DOHH2 (cell line): ENCODE measurements at regions not wholly inside any gene's neighbourhood (a gene's known extent, or its start where the extent isn't known, plus 50 kb on each side); places are given as distances from the start of the nearest gene placed in this dataset.

Experiments used
- H3F3A ChIP-seq: fragments of 200-600 bp; sonication (generic), shearing (Covaris generic); 2 replicates; pipeline ENCODE4 v1.6.0; 2016; ENCODE audit warnings: antibody characterized with exemption, mild to moderate bottlenecking; ENCODE audit not compliant: control insufficient read depth, insufficient read depth
- H3K27ac ChIP-seq: fragments of 200-600 bp; sonication (generic); 2 replicates; pipeline ENCODE4 v1.5.1; 2014; ENCODE audit warnings: low read depth, mild to moderate bottlenecking, low read length, moderate library complexity
- H3K27me3 ChIP-seq: fragments of 200-600 bp; sonication (generic); 2 replicates; pipeline ENCODE4 v1.6.1; 2014; ENCODE audit warnings: mild to moderate bottlenecking, low read length, mixed read lengths; ENCODE audit not compliant: control insufficient read depth
- H3K36me3 ChIP-seq: fragments of 200-600 bp; sonication (generic); 2 replicates; pipeline ENCODE4 v1.6.1; 2014; ENCODE audit warnings: mild to moderate bottlenecking, low read length, moderate library complexity, mixed read lengths; ENCODE audit not compliant: control insufficient read depth
- H3K4me1 ChIP-seq: fragments of 200-600 bp; sonication (generic); 2 replicates; pipeline ENCODE4 v1.6.1; 2014; ENCODE audit warnings: mild to moderate bottlenecking, low read length, mixed read lengths; ENCODE audit not compliant: control insufficient read depth
- H3K4me2 ChIP-seq: fragments of 200-600 bp; sonication (generic); 2 replicates; pipeline ENCODE4 v1.6.0; 2014; ENCODE audit warnings: mild to moderate bottlenecking, low read length, moderate library complexity
- H3K4me3 ChIP-seq: fragments of 200-600 bp; sonication (generic); 2 replicates; pipeline ENCODE4 v1.5.1; 2014; ENCODE audit warnings: mild to moderate bottlenecking, low read length, mixed read lengths
- H3K79me2 ChIP-seq: fragments of 200-600 bp; sonication (generic); 2 replicates; pipeline ENCODE4 v1.6.1; 2014; ENCODE audit warnings: mild to moderate bottlenecking, low read length, mixed read lengths; ENCODE audit not compliant: control insufficient read depth
- H3K9me2 ChIP-seq: fragments of 200-600 bp; sonication (generic); replicated peaks from 2 replicates; pipeline ENCODE4 v1.6.1; 2014; ENCODE audit warnings: mild to moderate bottlenecking, low read length, mixed read lengths; ENCODE audit not compliant: control insufficient read depth
- H3K9me3 ChIP-seq: fragments of 200-600 bp; sonication (generic); 2 replicates; pipeline ENCODE4 v1.6.1; 2014; ENCODE audit warnings: antibody characterized with exemption, low read length, mixed read lengths; ENCODE audit not compliant: control insufficient read depth, insufficient read depth
- H4K20me1 ChIP-seq: fragments of 200-600 bp; sonication (generic); 2 replicates; pipeline ENCODE4 v1.6.0; 2014; ENCODE audit warnings: low read depth, mild to moderate bottlenecking, antibody characterized with exemption, low read length, moderate library complexity; ENCODE audit not compliant: control insufficient read depth, insufficient read depth
- EZH2phosphoT487 ChIP-seq: fragments of 200-600 bp; sonication (generic); IDR thresholded peaks from 2 replicates; pipeline ENCODE4 v1.6.1; 2017; ENCODE audit warnings: borderline replicate concordance, mild to moderate bottlenecking, antibody characterized with exemption, low read length, moderate library complexity, mixed read lengths
- TF ChIP-seq, protein P1 (sequence below): fragments of 200-600 bp; sonication (generic); IDR thresholded peaks from one replicate; pipeline ENCODE4 v1.5.1; 2014; ENCODE audit warnings: antibody characterized with exemption, mild to moderate bottlenecking, low read depth, low read length; ENCODE audit not compliant: poor library complexity, severe bottlenecking

DNA sequence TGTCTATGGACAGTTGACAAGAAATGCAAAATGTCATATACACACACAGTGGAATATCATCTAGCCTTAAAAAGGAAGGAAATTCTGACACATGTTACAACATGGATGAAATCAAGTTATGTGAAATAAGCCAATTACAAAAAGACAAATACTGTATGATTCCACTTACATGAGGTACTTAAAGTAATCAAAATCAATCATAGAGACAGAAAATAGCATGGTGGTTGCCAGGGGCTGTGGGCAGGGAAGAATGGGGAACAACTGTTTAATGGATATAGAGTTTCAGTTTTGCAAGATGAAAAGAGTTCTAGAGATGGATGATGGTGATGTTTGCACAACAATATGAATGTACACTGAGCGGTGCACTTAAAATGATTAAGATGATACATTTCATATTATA lies 613.8 kb upstream of the ZNF385D start:
- no peak overlapping the region for H3K27ac ChIP-seq
- H3K4me3 ChIP-seq = no peak overlapping the region
- no peak overlapping the region for H3K4me2 ChIP-seq
- H3K4me1 ChIP-seq = no peaks in the 10 kb centered on the region
- no peaks in the 10 kb centered on the region for H3F3A ChIP-seq
- no peaks in the 10 kb centered on the region for H3K27me3 ChIP-seq
- no peak for TF ChIP-seq EZH2phosphoT487
- TF ChIP-seq, protein P1, sequence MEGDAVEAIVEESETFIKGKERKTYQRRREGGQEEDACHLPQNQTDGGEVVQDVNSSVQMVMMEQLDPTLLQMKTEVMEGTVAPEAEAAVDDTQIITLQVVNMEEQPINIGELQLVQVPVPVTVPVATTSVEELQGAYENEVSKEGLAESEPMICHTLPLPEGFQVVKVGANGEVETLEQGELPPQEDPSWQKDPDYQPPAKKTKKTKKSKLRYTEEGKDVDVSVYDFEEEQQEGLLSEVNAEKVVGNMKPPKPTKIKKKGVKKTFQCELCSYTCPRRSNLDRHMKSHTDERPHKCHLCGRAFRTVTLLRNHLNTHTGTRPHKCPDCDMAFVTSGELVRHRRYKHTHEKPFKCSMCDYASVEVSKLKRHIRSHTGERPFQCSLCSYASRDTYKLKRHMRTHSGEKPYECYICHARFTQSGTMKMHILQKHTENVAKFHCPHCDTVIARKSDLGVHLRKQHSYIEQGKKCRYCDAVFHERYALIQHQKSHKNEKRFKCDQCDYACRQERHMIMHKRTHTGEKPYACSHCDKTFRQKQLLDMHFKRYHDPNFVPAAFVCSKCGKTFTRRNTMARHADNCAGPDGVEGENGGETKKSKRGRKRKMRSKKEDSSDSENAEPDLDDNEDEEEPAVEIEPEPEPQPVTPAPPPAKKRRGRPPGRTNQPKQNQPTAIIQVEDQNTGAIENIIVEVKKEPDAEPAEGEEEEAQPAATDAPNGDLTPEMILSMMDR = no peak
- no peaks in the 10 kb centered on the region for H3K36me3 ChIP-seq
- H3K9me3 ChIP-seq = no peaks in the 10 kb centered on the region
- no peaks in the 10 kb centered on the region for H4K20me1 ChIP-seq
- no peaks in the 10 kb centered on the region for H3K9me2 ChIP-seq
- H3K79me2 ChIP-seq = no peaks in the 10 kb centered on the region

DNA sequence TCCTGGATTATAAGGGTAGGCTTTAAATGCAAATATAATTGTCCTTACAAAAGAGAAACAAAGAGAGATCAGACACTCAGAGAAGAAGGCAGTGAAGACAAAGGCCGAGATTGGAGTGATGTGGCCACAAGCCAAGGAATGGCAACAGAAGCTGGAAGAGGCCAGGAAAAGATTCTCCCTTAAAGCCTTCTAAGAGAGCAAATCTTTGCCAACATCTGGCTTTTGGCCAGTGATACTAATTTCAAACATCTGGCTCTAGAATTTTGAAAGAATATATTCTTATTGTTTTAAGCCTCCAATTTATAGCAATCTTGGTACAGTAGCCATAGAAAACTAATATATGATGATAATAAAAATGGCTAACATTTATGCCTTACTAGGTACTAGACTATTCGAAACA lies 615.8 kb upstream of the ZNF385D start:
- Histone ChIP-seq H4K20me1 (no peaks in the 10 kb centered on the region), H3K9me2 (no peaks in the 10 kb centered on the region), H3K36me3 (no peaks in the 10 kb centered on the region), H3K27me3 (no peaks in the 10 kb centered on the region), H3K27ac (no peak overlapping the region), H3K4me2 (no peak overlapping the region), H3F3A (no peaks in the 10 kb centered on the region), H3K4me3 (no peak overlapping the region), H3K4me1 (no peaks in the 10 kb centered on the region), H3K9me3 (no peaks in the 10 kb centered on the region), H3K79me2 (no peaks in the 10 kb centered on the region)
- TF ChIP-seq, protein P1 = no peak
- no peak for TF ChIP-seq EZH2phosphoT487

DNA sequence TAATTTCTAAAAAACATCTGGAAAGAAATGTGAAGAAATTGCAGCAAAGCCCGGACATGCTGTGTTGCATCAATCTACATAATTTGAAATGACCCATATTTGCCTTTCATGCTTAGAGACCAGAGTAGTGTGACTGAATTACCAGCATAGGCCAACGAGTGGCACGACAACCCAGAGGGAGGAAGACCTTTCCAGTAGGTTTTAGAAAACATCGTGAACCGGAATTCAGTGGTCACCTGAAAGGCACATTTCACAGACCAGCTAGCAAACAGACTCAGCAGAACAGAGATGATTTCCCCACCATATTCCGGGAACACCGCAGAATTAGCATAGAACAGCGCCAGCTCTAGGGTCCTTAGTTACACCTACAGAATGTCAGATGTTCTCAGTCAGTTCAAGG lies 620.0 kb upstream of the ZNF385D start:
- Histone ChIP-seq H3K4me3 (no peak overlapping the region), H3K4me2 (no peak overlapping the region), H3F3A (no peaks in the 10 kb centered on the region), H3K9me2 (no peaks in the 10 kb centered on the region), H3K4me1 (no peaks in the 10 kb centered on the region), H3K9me3 (no peaks in the 10 kb centered on the region), H3K27ac (no peak overlapping the region), H4K20me1 (no peaks in the 10 kb centered on the region), H3K79me2 (no peaks in the 10 kb centered on the region), H3K27me3 (no peaks in the 10 kb centered on the region), H3K36me3 (no peaks in the 10 kb centered on the region)
- TF ChIP-seq, protein P1 = no peak

DNA sequence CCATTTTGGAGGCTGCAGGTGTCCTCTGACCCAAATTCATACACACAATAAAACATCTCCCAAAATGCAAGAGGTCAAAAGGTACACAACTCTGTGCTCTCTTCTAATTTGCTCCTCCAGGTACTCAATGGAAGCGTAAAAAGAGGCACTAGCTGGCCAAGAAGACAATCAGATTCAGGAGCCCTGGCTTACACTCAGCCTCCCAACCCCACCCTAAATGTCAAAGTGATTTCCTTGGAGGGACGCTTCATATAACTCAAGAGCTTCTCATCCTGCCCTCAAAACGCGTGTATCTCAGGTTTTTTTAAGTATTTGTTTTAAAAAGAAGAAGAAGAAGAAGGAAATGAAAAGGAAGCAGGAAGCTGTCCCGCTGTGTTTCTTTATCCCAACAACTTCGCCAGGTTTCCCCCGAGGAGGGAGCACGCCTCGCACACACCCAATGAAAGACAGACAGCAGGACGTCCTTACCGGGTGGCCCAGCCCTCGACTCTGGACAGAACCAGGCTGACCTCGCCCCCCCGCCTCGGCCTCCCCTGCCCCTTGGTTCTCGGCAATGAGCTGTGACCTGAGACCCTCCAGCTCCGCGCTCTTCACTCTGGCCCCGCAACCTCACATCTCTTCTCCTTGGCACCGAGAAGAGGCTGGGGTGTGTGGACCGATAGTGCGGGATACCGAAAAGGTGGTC lies 620.7 kb upstream of the ZNF385D start:
- Histone ChIP-seq H3F3A (no peaks in the 10 kb centered on the region), H3K4me1 (no peaks in the 10 kb centered on the region), H3K4me3 (no peak overlapping the region), H3K36me3 (no peaks in the 10 kb centered on the region), H3K79me2 (no peaks in the 10 kb centered on the region), H3K27ac (no peak overlapping the region), H3K27me3 (no peaks in the 10 kb centered on the region), H3K9me2 (no peaks in the 10 kb centered on the region), H3K9me3 (no peaks in the 10 kb centered on the region), H3K4me2 (no peak overlapping the region), H4K20me1 (no peaks in the 10 kb centered on the region)
- TF ChIP-seq, protein P1 = no peak
- TF ChIP-seq EZH2phosphoT487 = no peak
